EL (cell line): ENCODE measurements at regions not wholly inside any gene's neighbourhood (a gene's known extent, or its start where the extent isn't known, plus 50 kb on each side); places are given as distances from the start of the nearest gene placed in this dataset.

Source experiments
- DNase-seq: peaks from one replicate; pipeline ENCODE4 v3.0.0-alpha.2; 2016

DNA sequence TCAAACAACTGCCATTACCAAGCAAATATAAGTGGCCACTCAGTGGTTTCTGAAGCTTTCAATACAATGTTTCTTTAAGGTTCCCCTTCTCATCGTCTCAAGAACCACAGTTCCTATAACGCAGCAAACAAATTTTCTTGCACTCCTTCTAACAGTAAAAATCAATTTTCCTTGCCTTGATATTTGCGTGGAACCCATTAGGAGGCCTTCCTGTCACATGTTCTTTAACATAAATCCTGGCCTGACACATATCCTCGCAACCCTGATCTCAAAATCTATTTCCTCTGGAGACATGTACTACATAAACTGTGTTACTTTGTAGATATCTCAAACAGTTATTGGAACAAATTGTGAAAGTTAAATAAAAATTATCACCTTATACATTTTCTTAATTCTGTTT is 65.9 kb upstream of the MANEA start:
- no peak for DNase-seq

GRCh38 chr6:95515975-95516374 is 61.4 kb upstream of the MANEA start:
- no peak for DNase-seq

GRCh38 chr6:95517004-95517403 is 60.3 kb upstream of the MANEA start:
- DNase-seq = no peak

GRCh38 chr6:95517568-95517967 is 59.8 kb upstream of the MANEA start:
- no peak for DNase-seq

DNA sequence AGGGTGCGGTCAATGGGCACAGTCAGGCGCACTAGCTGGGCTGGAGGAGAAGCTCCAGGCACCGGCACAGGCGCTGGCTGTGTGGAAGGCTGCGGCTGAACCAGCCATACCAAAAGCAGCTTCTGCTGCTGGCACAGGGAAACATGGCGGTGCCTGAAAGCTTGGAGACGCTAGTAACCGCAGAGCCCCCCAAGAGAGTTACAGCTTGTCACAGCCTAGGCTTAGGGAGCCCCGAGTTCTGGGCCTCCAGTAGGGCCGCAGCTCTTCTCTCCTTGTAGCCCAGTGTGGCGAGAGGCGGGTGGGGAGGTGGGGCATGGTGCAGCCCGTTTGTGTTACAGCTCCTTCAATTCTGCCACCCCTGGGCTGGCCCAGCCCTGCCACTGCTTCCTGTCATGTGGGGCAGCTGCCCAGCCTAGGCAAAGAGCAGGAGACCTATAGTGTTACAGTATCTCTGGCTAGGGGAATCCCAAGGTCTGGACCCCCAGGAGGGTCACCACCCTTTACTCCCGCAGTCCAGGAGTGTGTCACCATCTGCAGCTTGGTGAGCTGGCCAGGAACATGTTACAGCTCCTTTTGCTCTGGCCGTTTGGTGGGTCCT is 58.6 kb upstream of the MANEA start:
- DNase-seq = no peak

GRCh38 chr6:95519228-95520037 is 57.9 kb upstream of the MANEA start:
- no peak for DNase-seq

GRCh38 chr6:95521181-95521580 is 56.2 kb upstream of the MANEA start:
- no peak for DNase-seq
